Fibroblast of mammary gland (primary cell): ENCODE measurements at regions not wholly inside any gene's neighbourhood (a gene's known extent, or its start where the extent isn't known, plus 50 kb on each side); places are given as distances from the start of the nearest gene placed in this dataset.

Source experiments
- DNase-seq: peaks from one replicate; pipeline ENCODE4 v3.0.0-alpha.2; 2010; ENCODE audit warnings: low read depth
- H3K4me3 ChIP-seq: 2 replicates; pipeline ENCODE4 v1.5.1; 2011; ENCODE audit warnings: low read depth, mild to moderate bottlenecking, low read length, moderate library complexity; ENCODE audit not compliant: control insufficient read depth
- CTCF ChIP-seq: conservative IDR thresholded peaks from 2 replicates; pipeline ENCODE4 v1.5.1; 2011; ENCODE audit warnings: low read depth, low read length, inconsistent platforms; ENCODE audit not compliant: control insufficient read depth, insufficient read depth

- no peak overlapping the region for H3K4me3 ChIP-seq
- TF ChIP-seq CTCF, result no peak
- DNase-seq, result no peak
Measured at GRCh38 chr5:74429495-74429894, 211.0 kb downstream of the ENC1 start.

GRCh38 chr5:74428876-74429275, 211.7 kb downstream of the ENC1 start:
- no peak for DNase-seq
- TF ChIP-seq CTCF, result no peak
- H3K4me3 ChIP-seq, result no peak overlapping the region

- TF ChIP-seq CTCF, result no peak
- no peak for DNase-seq
- no peak overlapping the region for H3K4me3 ChIP-seq
Measured at GRCh38 chr5:74428275-74428674, 212.3 kb downstream of the ENC1 start.

- H3K4me3 ChIP-seq, result no peak overlapping the region
- TF ChIP-seq CTCF, result no peak
- peak; percentile 40 for DNase-seq
Measured at GRCh38 chr5:74426506-74426905, 214.0 kb downstream of the ENC1 start.

GRCh38 chr5:74424162-74424868, 216.2 kb downstream of the ENC1 start:
- TF ChIP-seq CTCF, result no peak
- DNase-seq, result peak; percentile 79
- no peak overlapping the region for H3K4me3 ChIP-seq

- DNase-seq, result no peak
- no peak for TF ChIP-seq CTCF
- no peak overlapping the region for H3K4me3 ChIP-seq
Measured at GRCh38 chr5:74423383-74423782, 217.1 kb downstream of the ENC1 start.

- H3K4me3 ChIP-seq, result no peak overlapping the region
- DNase-seq, result no peak
- TF ChIP-seq CTCF, result no peak
Measured at GRCh38 chr5:74422671-74423070, 217.9 kb downstream of the ENC1 start.
